Epithelial cell of esophagus (primary cell): ENCODE measurements at regions not wholly inside any gene's neighbourhood (a gene's known extent, or its start where the extent isn't known, plus 50 kb on each side); places are given as distances from the start of the nearest gene placed in this dataset.
A peak's percentile ranks its signal among the peaks of the same experiment; 100 is the strongest.

Source experiments
- DNase-seq: peaks from one replicate; pipeline ENCODE4 v3.0.0; 2010; ENCODE audit warnings: low read depth
- H3K4me3 ChIP-seq: 2 replicates; pipeline ENCODE4 v1.5.1; 2011; ENCODE audit warnings: mild to moderate bottlenecking, low read length, control low read depth
- CTCF ChIP-seq: IDR thresholded peaks from 2 replicates; pipeline ENCODE4 v1.5.1; 2011; ENCODE audit warnings: low read depth, mild to moderate bottlenecking, low read length, control low read depth, inconsistent platforms; ENCODE audit not compliant: insufficient read depth; ENCODE audit errors: missing control alignments

- peak; percentile 2 for DNase-seq
- no peak overlapping the region for H3K4me3 ChIP-seq
- TF ChIP-seq CTCF, result no peak
Observed at GRCh38 chr3:4218456-4219226, 84.5 kb upstream of the SETMAR start.

- TF ChIP-seq CTCF, result no peak
- H3K4me3 ChIP-seq, result no peak overlapping the region
- DNase-seq, result no peak
Observed at GRCh38 chr3:4219227-4219568, 84.0 kb upstream of the SETMAR start.

GRCh38 chr3:4220065-4220464 lies 83.1 kb upstream of the SETMAR start:
- TF ChIP-seq CTCF, result no peak
- H3K4me3 ChIP-seq, result no peak overlapping the region
- no peak for DNase-seq

GRCh38 chr3:4222574-4223175 lies 80.5 kb upstream of the SETMAR start:
- no peak for DNase-seq
- no peak for TF ChIP-seq CTCF
- no peak overlapping the region for H3K4me3 ChIP-seq

- H3K4me3 ChIP-seq, result no peak overlapping the region
- DNase-seq, result no peak
- no peak for TF ChIP-seq CTCF
Observed at GRCh38 chr3:4223777-4224176, 79.4 kb upstream of the SETMAR start.

- TF ChIP-seq CTCF, result no peak
- no peak overlapping the region for H3K4me3 ChIP-seq
- DNase-seq, result no peak
Observed at GRCh38 chr3:4224331-4224730, 78.8 kb upstream of the SETMAR start.

GRCh38 chr3:4225005-4225471 lies 78.1 kb upstream of the SETMAR start:
- no peak for TF ChIP-seq CTCF
- no peak for DNase-seq
- no peak overlapping the region for H3K4me3 ChIP-seq
